ENCODE measurements at regions not wholly inside any gene's neighbourhood (a gene's known extent, or its start where the extent isn't known, plus 50 kb on each side); places are given as distances from the start of the nearest gene placed in this dataset.
A peak's percentile ranks its signal among the peaks of the same experiment; 100 is the strongest.

DNA sequence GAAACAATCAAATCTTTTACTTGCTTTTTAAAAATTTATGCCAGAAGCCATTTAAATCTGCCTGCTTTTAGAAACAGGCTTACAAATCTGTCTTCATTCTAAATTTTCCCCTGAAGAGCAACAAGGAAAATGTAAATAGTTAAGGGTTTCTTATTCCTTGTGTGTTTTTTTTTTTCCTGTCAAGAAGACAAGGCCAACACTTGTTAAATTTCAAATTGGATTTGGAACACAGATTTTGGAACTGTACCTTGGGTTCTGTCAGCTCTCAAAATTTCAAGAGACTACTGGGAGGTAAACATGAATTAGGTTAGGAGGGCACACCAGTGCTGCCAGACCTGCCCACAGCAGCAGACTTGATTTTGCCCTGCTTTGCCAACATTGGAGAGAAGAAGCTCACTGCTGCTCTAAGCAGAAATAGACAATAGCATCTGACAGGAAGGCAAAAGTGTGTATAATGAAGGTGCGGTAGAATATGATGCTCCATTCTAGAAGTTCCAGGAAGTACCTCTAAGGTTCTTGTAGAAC lies 121.7 kb downstream of the NHLRC3 start:
- no peak for DNase-seq (ENCODE audit: low read depth, low spot score)

DNA sequence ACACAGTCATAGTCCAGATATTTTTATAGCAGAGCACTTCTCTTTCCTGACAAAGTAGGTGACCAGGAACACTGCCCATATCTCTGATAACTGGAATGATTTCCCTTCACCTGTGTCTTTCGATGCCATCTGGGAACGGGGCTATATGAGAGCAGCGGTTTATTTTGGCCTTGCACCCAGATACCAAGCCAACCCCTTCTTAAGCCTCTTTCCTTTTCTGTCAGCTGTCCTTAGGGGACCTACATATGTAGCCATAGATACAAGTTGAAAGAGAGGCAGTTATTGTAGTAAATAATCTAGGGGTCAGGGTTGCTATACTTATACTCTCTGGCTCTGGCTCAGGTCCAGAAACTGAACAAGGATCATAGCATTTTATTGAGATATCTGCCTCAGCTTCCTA lies 128.8 kb downstream of the NHLRC3 start:
- no peak for DNase-seq (ENCODE audit: low read depth, low spot score)

DNA sequence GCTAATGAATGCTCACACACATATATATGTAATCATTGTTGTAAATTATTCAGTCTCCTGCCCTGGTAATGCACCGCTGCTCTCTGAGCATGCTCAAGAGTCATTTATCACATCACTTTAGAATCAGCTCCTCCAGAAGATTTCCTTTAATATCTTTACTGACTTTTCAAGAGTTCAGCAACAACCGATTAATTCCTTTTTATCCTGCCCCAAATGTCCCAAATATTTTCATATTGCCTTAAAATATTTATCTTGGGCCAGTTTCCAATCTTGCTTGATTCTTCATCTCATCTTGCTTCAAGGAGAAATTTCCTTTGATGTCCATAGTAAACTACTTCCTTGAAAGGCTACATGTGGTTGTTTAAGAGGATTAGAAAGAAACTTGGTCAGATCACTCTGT lies 132.5 kb downstream of the NHLRC3 start:
- DNase-seq (ENCODE audit: low read depth, low spot score) = no peak

DNA sequence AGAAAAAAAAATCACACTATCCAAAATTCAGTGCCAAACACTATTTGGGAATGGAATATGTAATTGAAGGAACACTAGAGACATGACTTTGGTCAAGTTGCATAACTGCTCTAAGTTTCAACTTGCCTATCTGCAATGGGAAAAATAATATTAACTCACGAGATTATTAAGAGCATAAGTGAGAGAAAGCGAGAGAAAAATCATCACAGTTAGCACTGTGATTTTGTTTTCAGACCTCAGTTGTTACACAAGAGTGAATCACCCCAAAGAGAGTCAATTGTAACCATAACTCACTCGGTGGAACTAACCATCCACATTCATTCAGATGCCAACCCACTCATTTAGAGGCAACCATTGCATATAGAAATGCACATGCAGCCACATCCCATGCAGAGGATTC lies 147.1 kb downstream of the NHLRC3 start:
- no peak for DNase-seq (ENCODE audit: low read depth, low spot score)

DNA sequence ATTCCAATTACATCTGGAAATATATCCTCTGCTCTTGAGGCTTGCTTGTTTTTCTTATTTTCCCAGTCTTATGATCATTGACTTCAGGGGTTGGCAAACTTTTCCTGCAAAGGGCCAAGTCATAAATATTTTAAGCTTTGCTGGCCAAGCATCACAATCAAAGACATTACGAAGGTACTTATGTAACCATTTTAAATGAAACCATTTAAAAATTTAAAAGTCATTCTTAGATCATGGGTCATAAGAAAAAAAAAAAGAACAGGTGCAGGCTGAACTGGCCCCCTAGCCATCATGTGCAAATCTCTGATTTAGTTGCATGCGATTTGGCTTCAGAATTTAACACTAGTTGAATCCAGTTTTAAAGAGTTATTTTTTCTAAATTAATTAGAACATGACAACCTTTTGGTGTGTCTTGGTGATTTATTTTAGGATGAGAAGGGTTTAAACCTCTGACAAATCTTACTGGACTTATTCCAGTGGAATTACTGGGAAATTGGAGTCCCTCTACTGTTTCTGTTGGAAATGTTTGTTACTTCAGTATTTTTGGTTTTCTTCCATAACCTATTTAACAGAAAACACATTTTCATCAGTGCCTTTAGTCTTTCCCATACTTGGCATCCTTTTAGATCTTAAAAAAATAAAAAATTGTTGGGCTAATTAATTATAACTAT lies 148.1 kb downstream of the NHLRC3 start:
- no peak for DNase-seq (ENCODE audit: low read depth, low spot score)

DNA sequence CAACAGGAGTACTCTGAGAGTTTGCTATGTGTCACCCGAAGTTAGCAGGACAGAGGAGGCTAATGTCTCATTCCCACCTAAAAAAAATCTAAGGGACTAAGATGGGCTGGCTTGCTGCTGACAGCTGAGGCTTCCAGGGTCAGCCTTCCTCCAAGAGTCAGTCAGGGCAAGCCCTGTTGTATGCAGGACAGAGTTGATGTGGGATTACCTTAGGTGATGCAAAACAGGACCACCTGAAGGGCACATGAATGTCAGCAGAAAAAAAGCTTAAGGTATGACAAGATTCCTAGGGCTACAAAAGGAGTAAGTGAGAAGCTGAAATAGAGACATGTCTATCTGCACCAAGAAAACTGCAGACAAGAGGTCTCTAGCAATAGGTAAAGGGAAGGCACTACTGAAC lies 151.5 kb downstream of the NHLRC3 start:
- DNase-seq (ENCODE audit: low read depth, low spot score) = no peak

DNA sequence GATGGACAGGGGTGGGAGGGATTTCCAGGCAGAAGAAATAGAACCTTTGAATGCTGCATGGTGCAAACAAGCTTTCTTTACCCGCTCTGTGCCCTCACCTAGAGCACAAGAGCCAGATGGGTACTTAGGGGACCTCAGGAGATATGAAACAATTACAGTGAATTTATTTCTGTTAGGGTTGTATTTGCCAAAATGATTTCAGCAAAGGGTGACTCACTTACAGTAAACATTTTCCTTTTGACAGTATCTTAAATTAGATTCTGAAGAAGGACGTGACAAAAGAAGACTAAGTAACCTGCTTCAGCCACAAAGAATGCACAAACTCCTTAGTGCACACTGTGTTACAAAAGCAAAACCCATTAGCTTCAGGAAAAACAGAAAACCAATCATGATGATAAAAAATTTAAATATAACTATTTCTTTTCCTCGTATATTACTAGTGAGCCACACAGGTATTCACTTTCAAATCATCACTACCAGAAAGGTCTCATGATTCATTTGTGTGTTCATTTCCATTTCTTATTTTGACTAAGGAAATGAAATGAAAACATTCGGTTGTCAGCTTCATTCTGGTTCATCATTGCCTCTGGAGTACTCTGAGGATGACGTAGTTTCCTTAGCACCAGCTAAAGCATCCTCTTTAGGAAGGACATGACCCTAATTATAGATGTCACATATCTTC lies 158.8 kb downstream of the NHLRC3 start:
- no peak for DNase-seq (ENCODE audit: low read depth, low spot score)

DNA sequence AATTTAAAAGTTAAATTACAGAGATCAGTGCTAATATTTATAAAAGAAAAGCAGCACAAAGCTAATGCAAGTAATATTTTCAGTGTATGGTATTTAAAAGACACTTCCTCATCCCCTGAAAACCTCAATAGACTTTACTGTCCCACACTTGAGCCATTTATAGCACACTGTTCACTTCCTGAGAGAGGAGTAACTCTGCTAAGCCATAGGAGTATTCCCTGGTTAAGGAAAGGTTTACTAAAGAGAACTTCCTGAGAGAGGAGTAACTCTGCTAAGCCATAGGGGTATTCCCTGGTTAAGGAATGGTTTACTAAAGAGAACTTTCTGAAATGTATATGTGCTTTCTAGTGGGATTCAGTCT lies 159.4 kb downstream of the NHLRC3 start:
- DNase-seq (ENCODE audit: low read depth, low spot score) = no peak

DNA sequence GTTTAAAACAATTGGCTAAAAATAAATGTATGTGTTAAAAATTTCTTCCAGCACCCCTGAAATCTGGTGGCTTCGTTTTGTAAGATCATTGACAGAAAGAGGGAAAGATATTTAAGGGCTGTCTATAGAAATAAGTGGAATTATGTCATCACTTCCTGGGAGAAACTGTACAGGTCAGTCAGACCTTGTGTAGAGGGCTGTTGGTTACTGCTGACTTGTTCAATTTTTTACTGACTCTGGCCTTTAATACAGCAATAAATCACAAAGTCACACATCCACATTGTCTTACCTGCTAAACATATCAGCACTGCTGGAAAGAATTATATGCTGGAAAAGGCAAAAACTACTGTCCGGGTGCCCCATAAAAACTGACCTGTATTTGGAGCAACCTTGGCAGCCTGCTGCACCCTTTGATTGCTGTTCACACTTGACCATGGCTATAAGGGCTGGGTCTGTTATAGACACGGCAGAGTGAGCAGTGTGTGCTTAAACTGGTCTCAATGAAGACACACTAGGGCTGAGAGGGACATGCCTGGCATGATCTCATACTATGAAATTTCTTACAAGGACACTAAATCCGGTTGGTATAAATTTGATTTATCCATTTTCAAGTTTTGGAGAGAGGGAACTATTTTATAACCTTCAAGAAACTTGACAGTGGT lies 162.1 kb downstream of the NHLRC3 start:
- no peak for DNase-seq (ENCODE audit: low read depth, low spot score)

DNA sequence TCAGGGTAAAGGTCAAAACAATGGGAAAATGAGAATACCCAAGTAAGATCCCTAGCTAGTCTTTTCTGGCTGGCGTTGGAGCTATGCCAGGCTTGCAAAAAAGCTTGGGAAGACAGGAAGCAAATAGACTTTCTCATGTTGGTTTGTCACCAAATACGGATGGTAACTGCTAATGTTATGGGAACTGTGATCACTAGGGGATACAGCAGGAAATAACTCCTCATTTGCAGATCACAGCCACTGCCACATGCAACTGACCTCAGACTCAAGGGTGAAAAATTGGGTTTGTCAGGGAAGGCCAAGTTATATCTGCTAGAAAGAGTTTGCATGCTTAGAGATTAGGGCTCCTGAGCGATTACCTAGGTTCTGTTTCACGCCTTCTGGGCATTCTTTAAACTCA lies 162.9 kb downstream of the NHLRC3 start:
- peak; percentile 27 for DNase-seq (ENCODE audit: low read depth, low spot score)

DNA sequence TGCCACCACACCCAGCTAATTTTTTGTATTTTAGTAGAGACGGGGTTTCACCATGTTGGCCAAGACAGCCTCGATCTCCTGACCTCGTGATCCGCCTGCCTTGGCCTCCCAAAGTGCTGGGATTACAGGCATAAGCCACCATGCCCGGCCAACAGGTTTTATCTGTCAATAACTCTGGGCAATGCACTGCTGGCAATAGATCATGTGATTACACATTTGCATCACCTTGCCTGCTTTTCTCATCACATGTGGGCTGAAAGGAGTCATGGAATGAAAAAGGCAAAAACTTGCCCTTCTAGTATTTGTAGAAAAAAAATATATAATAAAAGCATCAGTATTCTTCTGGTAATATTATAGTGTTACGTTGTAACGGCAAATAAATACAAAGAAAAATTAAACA lies 164.5 kb downstream of the NHLRC3 start:
- no peak for DNase-seq (ENCODE audit: low read depth, low spot score)

DNA sequence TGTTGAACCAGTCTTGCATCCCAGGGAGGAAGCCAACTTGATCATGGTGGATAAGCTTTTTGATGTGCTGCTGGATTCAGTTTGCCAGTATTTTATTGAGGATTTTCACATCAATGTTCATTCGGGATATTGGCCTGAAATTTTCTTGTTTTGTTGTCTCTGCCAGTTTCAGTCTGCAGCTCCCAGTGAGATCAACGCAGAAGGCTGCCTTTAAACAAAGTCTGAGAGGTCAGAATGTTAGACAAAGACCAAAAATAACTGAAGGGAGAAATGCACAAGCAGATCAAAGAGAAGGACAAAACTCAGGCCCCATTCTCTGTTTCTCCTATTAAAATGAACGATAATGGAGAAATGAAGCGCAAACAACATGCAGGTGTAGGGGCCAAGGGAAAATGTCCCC lies 170.4 kb downstream of the NHLRC3 start:
- DNase-seq (ENCODE audit: low read depth, low spot score) = no peak

DNA sequence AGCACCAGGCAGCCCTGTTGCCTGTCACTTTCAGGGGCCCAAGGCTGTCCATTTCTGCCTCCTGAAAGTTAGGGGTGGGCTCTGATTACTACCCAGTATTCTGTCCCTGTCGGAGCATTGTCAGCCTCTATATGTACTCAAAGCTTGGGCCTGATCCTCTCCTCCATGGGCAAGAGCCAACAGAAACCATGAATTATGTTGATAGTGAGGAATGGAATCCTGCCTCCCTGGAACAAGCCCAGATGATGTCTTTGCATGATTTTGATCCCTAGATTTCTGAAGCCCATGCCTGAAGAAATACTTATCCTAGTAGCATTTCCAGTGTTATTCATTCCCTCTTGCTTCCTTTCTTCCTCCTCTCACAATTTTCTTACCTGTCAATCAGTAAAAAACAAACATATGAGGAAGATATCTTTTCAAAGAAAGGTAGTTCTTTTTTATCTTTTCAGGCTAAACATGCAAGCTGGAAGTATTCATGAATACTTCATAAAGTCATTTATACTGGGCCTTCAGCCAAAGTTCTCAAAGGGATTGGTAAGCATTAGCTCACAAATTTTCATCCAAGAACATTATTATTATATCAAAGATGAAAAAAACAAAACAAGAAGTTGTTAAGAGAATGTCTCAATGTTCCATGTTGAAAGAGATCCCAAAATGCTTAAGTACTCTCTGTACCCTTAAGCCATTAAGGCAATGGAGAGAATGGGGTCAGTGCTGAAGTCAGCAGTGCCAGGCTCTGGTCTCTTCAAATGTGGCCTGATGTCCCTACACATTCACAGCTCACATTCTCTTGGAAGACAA lies 171.7 kb downstream of the NHLRC3 start:
- DNase-seq (ENCODE audit: low read depth, low spot score) = no peak

DNA sequence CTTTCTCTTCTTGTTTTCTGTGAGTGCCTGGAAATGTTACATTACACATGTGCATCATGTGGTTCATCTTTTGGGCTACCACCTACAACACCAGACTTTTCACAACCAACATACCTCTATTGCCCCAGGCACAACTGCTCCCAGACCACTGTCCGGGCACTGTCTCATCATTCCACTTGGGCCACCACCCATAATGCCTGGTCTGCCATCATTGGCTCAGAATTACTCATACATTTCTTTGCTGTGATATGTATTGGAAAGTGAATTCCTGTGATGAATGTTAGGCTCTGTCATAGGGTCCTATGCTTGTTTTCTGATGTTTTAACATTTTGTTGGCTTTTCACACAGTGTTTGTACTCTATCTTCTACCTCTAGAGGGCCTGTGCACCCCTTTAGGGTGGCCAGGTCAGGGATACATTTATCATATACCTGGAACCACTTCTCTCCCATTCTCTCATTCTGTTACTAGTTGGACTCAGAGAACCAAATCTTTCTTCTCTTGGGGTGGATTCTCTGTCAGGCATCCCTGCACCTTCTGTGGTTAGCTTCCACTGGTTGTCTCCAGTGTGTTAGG lies 172.8 kb downstream of the NHLRC3 start:
- no peak for DNase-seq (ENCODE audit: low read depth, low spot score)

DNA sequence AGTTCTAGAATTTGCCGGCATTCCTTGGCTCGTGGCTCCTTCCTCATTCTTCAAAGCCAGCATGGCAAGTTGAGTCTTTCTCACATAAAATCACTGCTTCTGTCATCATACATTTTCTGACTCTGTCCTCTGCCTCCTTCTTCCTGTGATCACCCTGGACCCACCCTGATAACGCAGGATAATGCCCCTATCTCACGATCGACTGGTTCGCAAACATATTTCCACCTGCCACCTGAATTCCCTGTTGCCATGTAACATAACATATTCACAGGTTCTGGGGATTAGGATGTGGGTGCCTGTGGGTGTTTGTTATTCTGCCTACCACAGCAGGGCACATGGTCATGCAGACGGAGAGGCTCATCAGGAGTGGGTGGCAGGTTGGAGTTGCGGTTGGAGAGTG lies 177.7 kb downstream of the NHLRC3 start:
- DNase-seq (ENCODE audit: low read depth, low spot score) = no peak

DNA sequence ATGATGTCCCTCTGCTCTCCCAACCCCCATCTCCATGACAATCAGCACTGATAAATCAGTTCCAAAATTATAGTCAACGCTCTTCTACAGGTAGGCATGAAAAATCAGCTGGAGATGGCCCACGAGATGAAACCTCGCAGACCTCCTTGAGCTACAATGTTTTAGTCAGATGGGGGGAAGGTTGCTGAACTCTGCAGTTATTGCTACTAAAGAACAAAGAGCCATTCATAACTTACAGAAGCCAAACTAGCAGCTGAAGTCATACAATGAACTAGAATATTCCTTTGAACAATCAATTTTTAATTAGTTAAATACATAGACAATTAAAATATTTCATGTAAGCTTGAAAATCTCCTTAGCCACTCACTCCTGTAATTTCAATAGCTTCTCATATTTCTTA lies 179.2 kb downstream of the NHLRC3 start:
- DNase-seq (ENCODE audit: low read depth, low spot score) = no peak

DNA sequence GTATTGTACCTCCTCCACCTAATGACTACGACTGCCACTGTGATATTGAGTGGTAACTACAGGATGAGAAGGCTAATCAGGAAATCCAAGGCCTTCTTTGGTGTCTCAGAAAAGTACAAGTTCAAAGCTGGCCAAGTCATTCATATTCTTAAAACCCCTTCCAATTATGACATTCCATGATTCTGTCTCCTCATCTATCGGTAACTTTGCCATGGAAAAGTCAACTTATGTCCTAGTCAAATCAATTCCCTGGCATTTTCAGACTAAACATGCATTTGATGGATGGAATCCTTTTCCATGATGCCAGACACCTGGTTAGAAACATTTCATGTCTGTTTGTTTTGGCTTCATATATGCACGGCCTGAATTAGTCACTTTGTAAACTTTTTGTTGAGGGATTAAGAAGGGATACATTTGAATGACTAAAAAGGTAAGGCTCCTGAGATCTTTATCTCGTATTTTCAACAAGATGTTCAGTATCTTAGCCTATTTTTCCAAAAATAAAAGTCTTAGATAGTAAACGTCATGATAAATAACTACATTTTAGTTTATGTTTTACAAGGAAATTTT lies 186.5 kb downstream of the NHLRC3 start:
- no peak for DNase-seq (ENCODE audit: low read depth, low spot score)

DNA sequence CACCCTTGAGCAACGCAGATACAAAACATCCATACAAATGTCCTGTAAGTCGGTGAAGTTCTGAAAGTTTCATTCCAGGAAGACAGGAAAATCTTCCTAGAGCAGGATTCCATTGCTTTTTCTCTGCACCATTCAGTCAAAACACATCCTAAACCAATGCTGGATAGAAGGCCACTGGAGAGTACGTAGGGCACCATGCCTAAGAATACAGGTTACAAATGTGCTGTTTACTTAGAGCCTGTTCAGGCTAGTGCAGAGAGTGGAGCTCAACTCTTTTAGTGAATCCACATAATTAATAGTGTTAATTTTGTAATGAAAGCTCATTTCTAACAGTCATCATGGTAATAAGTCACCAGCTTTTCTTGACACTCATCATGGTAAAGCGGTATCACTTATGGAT lies 187.6 kb downstream of the NHLRC3 start:
- DNase-seq (ENCODE audit: low read depth, low spot score) = no peak

DNA sequence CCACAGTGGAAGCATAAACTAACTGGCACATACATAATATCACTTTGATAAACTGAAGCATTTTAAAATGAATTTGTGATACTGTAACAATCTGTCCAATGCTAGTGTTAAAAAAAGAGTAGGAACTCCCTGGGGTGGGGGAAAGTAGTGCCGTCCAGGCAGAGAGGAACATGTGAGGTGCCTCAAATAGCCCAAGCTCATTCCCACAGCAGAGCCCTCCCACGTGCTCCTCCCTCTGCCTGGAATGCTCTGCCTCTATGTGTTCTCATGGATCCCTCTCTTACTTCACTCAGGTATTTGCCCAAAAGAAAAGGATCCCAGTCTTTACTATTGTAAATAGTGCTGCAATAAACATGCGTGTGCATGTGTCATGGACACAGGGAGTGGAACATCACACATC lies 188.1 kb downstream of the NHLRC3 start:
- no peak for DNase-seq (ENCODE audit: low read depth, low spot score)

DNA sequence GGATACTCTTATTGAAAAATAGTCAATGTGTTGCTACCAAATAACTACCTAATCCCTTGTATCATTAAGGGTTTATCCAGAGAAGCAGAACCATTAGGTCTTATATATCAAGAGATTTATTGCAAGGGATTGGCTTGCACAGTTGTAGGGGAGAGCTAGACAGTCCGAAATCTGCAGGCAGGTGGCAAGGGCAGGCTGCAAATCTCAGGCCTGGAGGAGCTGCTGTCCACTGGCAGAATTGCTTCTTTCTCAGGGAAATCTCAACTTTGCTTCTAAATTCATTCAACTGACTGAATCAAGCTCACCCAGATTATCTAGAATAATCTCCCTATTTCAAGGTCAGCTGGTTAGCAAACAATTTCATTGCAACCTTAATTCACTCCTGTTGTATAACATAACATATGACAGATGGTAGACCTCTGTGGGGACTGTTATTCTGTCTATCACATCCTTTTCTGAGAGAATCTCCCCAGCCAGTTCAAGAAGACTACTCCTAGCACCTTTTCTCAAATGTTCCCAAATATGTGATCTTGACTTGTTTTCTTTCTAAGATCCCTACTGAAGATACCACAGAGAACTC lies 194.2 kb downstream of the NHLRC3 start:
- no peak for DNase-seq (ENCODE audit: low read depth, low spot score)

DNA sequence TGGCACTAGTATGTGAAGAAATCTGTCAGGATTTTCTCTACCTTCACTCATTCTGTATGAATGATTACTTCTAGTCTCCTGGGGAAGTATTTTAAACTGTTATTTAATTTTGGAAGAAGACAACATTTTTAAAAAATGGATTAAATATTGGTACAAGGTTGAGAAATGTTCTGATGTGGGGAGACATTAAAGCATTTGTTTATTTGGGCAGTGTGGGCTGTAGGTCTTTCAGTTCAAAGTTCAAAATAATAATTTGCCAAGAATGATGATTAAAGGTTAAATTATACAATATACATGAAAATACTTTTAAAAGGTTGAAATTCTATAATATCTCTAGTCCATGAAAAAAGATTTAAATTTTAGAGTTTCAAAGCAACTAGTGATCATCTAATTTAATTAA lies 194.7 kb downstream of the NHLRC3 start:
- DNase-seq (ENCODE audit: low read depth, low spot score) = no peak
